SIG-M5 (cell line): ENCODE measurements at regions not wholly inside any gene's neighbourhood (a gene's known extent, or its start where the extent isn't known, plus 50 kb on each side); places are given as distances from the start of the nearest gene placed in this dataset.

Experiments used
- DNase-seq: peaks from one replicate; lab custom pipeline; 2025; lab: John Stamatoyannopoulos, UW

DNA sequence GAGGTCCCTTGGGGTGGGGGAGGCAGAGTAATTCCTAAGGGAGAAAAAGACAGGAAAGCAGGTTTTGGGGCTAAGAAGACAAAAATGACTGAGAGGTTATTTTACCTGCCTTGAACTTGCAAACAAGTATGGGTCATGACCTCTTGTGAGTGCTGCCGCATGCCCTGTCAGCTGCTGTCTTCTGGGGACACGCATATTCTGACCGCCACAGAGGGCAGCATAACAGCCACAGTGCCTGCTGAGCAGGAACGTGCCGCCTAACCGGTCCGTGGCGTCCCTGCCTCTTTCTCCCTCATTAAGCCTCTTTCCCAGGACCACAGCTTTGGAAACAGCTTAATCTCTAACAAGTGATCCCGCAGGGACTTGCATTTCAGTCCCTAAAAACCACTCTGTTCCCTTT lies 51.3 kb upstream of the KCNA1 start:
- DNase-seq, result no peak

DNA sequence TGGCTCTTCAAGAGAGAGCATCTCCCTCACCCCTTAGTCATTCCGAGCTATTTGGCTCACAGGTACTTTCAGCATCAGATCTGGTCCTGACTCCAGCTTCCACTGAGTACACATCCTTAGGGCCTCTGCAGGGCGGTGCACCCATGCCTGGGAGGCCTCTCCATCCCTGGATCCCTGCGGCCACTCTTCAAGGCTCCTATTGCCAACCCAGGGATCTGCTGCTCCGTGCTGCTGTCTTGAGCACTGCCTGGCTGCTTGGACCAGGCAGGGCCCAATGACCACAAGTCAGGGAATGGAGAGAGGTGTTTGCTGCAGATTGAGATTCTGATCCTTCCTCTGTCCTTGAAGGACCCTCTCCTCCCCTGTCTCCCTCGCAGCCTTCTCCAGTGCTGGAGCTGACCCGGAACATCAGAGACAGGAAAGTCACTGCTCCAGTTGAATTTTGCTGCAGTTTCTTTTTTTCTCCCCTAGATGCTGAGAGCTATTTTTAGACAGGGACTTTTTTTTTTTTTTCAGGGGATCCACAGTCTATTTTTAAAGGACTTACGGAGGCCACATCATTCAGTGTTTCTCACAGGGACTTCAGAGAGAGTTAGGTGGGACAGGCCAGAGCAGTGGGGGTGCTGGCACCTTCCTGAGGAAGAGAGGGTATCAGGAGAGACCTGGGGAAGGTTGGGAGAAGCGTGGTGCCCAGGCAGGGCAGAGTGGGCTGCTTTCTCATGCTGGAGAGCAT lies 50.1 kb upstream of the KCNA1 start:
- no peak for DNase-seq
